Ascending aorta (tissue), 2 donors: ENCODE measurements at regions not wholly inside any gene's neighbourhood (a gene's known extent, or its start where the extent isn't known, plus 50 kb on each side); places are given as distances from the start of the nearest gene placed in this dataset.

ENCODE experiments used
- DNase-seq, 2 donors: peaks; one replicate each; pipeline ENCODE4 v3.0.0-alpha.2; 2019; ENCODE audit warnings: low spot score in 2 of 2
- H3K27ac ChIP-seq, 2 donors: fragments of 200-600 bp; sonication (generic); one replicate each; pipeline ENCODE4 v1.5.1; 2016 to 2017; ENCODE audit warnings: mild to moderate bottlenecking in 1 of 2
- H3K27me3 ChIP-seq: fragments of 200-600 bp; sonication (generic); one replicate; pipeline ENCODE4 v1.5.1; 2017
- H3K36me3 ChIP-seq, 2 donors: fragments of 200-600 bp; sonication (generic); one replicate each; pipeline ENCODE4 v1.5.1; 2016
- H3K4me1 ChIP-seq, 2 donors: fragments of 200-600 bp; sonication (generic); one replicate each; pipeline ENCODE4 v1.5.1; 2016 to 2017; ENCODE audit warnings: mild to moderate bottlenecking in 1 of 2
- H3K4me3 ChIP-seq, 2 donors: fragments of 200-600 bp; sonication (generic); one replicate each; pipeline ENCODE4 v1.5.1; 2016 to 2017; ENCODE audit warnings: mild to moderate bottlenecking in 1 of 2
- H3K9me3 ChIP-seq, 2 donors: fragments of 200-600 bp; sonication (generic); one replicate each; pipeline ENCODE4 v1.5.1; 2016
- CTCF ChIP-seq, 3 experiments: fragments of 200-600 bp in 2 of 3; fragments of 450-650 bp in 1 of 3; sonication (generic) in 2 of 3; IDR thresholded peaks; one replicate each; pipeline ENCODE4 v1.5.1; 2016 to 2019; ENCODE audit warnings: antibody characterized with exemption in 3 of 3, mild to moderate bottlenecking in 1 of 3, moderate library complexity in 1 of 3
- intact Hi-C: fragments of 100-400 bp; cut with DNase I; formaldehyde crosslinking; loops from one replicate; pipeline ENCODE4 v1.15.1; 2023

GRCh38 chr10:91700273-91700672, 67.4 kb upstream of the PPP1R3C start:
- Histone ChIP-seq H3K27me3 (no peaks in the 10 kb centered on the region), H3K9me3 (no peaks in the 10 kb centered on the region), H3K36me3 (no peaks in the 10 kb centered on the region), H3K4me1 (peaks cover 0 to 7% of the 10 kb centered on the region in 2 donors), H3K27ac (no peak overlapping the region), H3K4me3 (no peak overlapping the region)
- intact Hi-C loops: loop anchor here (5.0 kb wide), 1 partner anchor 208 kb away; no protein-coding TSS in a partner anchor
- peak in 1 of 3 experiments; percentile 19 for TF ChIP-seq CTCF (IDR thresholded peaks at IDR 0.05)
- DNase-seq: no peak

GRCh38 chr10:91698258-91698657, 65.4 kb upstream of the PPP1R3C start:
- H3K4me1 ChIP-seq: peaks cover 0 to 7% of the 10 kb centered on the region in 2 donors
- H3K4me3 ChIP-seq: no peak overlapping the region
- H3K27ac ChIP-seq: no peak overlapping the region
- no peaks in the 10 kb centered on the region for H3K27me3 ChIP-seq
- no peak for DNase-seq
- H3K36me3 ChIP-seq: no peaks in the 10 kb centered on the region
- no peak for TF ChIP-seq CTCF (IDR thresholded peaks at IDR 0.05)
- no peaks in the 10 kb centered on the region for H3K9me3 ChIP-seq
- intact Hi-C loops: no loop called here

GRCh38 chr10:91694170-91694794, 61.4 kb upstream of the PPP1R3C start:
- no peak for DNase-seq
- no peaks in the 10 kb centered on the region for H3K27me3 ChIP-seq
- no peaks in the 10 kb centered on the region for H3K36me3 ChIP-seq
- intact Hi-C loops: loop anchor here (5.0 kb wide), 1 partner anchor 52 kb away; no protein-coding TSS in a partner anchor
- peaks cover 3 to 7% of the 10 kb centered on the region in 2 donors for H3K4me1 ChIP-seq
- peak; percentile 18 to 47 (median 27) for TF ChIP-seq CTCF (IDR thresholded peaks at IDR 0.05)
- no peak overlapping the region for H3K4me3 ChIP-seq
- no peak overlapping the region for H3K27ac ChIP-seq
- no peaks in the 10 kb centered on the region for H3K9me3 ChIP-seq

- no peak for TF ChIP-seq CTCF (IDR thresholded peaks at IDR 0.05)
- no peaks in the 10 kb centered on the region for H3K27me3 ChIP-seq
- DNase-seq: no peak
- no peaks in the 10 kb centered on the region for H3K9me3 ChIP-seq
- no peaks in the 10 kb centered on the region for H3K36me3 ChIP-seq
- peaks cover 6 to 11% of the 10 kb centered on the region in 2 donors for H3K4me1 ChIP-seq
- intact Hi-C loops: loop anchor here (5.0 kb wide), 1 partner anchor 50 kb away; no protein-coding TSS in a partner anchor
- peak overlapping the region; percentile 15 to 74 for H3K27ac ChIP-seq
- no peak overlapping the region for H3K4me3 ChIP-seq
Measured at GRCh38 chr10:91691981-91692380, 59.1 kb upstream of the PPP1R3C start.

- Histone ChIP-seq H3K27me3 (no peaks in the 10 kb centered on the region), H3K36me3 (no peaks in the 10 kb centered on the region), H3K27ac (peak overlapping the region; percentile 74 to 80), H3K4me1 (peaks cover 6 to 11% of the 10 kb centered on the region in 2 donors), H3K4me3 (no peak overlapping the region), H3K9me3 (no peaks in the 10 kb centered on the region)
- intact Hi-C loops: loop anchor here (5.0 kb wide), 1 partner anchor 49 kb away; no protein-coding TSS in a partner anchor
- no peak for TF ChIP-seq CTCF (IDR thresholded peaks at IDR 0.05)
- DNase-seq: no peak
Measured at GRCh38 chr10:91690996-91691676, 58.3 kb upstream of the PPP1R3C start.
